ENCODE measurements at regions not wholly inside any gene's neighbourhood (a gene's known extent, or its start where the extent isn't known, plus 50 kb on each side); places are given as distances from the start of the nearest gene placed in this dataset.

- TF ChIP-seq CTCF (IDR thresholded peaks at IDR 0.05; ENCODE audit: low read depth, low read length, missing control alignments) = no peak
- H3K4me3 ChIP-seq (ENCODE audit: low read depth, low read length) = no peak overlapping the region
- no peak for DNase-seq (ENCODE audit: low read depth)
Observed at GRCh38 chr10:126804396-126804795, 100.8 kb upstream of the DOCK1 start.

GRCh38 chr10:126806498-126806897 is 98.7 kb upstream of the DOCK1 start:
- no peak for TF ChIP-seq CTCF (IDR thresholded peaks at IDR 0.05; ENCODE audit: low read depth, low read length, missing control alignments)
- DNase-seq (ENCODE audit: low read depth) = no peak
- no peak overlapping the region for H3K4me3 ChIP-seq (ENCODE audit: low read depth, low read length)

GRCh38 chr10:126806991-126807702 is 98.1 kb upstream of the DOCK1 start:
- H3K4me3 ChIP-seq (ENCODE audit: low read depth, low read length) = no peak overlapping the region
- TF ChIP-seq CTCF (IDR thresholded peaks at IDR 0.05; ENCODE audit: low read depth, low read length, missing control alignments) = no peak
- no peak for DNase-seq (ENCODE audit: low read depth)

GRCh38 chr10:126808103-126808502 is 97.1 kb upstream of the DOCK1 start:
- no peak for TF ChIP-seq CTCF (IDR thresholded peaks at IDR 0.05; ENCODE audit: low read depth, low read length, missing control alignments)
- H3K4me3 ChIP-seq (ENCODE audit: low read depth, low read length) = no peak overlapping the region
- DNase-seq (ENCODE audit: low read depth) = no peak

GRCh38 chr10:126813432-126813831 is 91.8 kb upstream of the DOCK1 start:
- TF ChIP-seq CTCF (IDR thresholded peaks at IDR 0.05; ENCODE audit: low read depth, low read length, missing control alignments) = no peak
- no peak overlapping the region for H3K4me3 ChIP-seq (ENCODE audit: low read depth, low read length)
- DNase-seq (ENCODE audit: low read depth) = no peak

GRCh38 chr10:126833542-126833941 is 71.7 kb upstream of the DOCK1 start:
- no peak for TF ChIP-seq CTCF (IDR thresholded peaks at IDR 0.05; ENCODE audit: low read depth, low read length, missing control alignments)
- no peak overlapping the region for H3K4me3 ChIP-seq (ENCODE audit: low read depth, low read length)
- DNase-seq (ENCODE audit: low read depth) = no peak

GRCh38 chr10:126836009-126836408 is 69.2 kb upstream of the DOCK1 start:
- no peak for DNase-seq (ENCODE audit: low read depth)
- TF ChIP-seq CTCF (IDR thresholded peaks at IDR 0.05; ENCODE audit: low read depth, low read length, missing control alignments) = no peak
- no peak overlapping the region for H3K4me3 ChIP-seq (ENCODE audit: low read depth, low read length)
